Activated naive CD4-positive, alpha-beta T cell treated with Interleukin-2 at 50 U/mL for 16 hours (primary cell): ENCODE measurements at regions not wholly inside any gene's neighbourhood (a gene's known extent, or its start where the extent isn't known, plus 50 kb on each side); places are given as distances from the start of the nearest gene placed in this dataset.

Source experiments
- DNase-seq: peaks from one replicate; pipeline ENCODE4 v3.0.0-alpha.2; 2020

GRCh38 chr5:74576941-74577456 is 63.5 kb downstream of the ENC1 start:
- DNase-seq: no peak

- peak; percentile 47 for DNase-seq
These were observed 64.6 kb downstream of the ENC1 start for GRCh38 chr5:74575741-74576538.

GRCh38 chr5:74570250-74570649 is 70.3 kb downstream of the ENC1 start:
- no peak for DNase-seq

- DNase-seq: no peak
These were observed 73.0 kb downstream of the ENC1 start for GRCh38 chr5:74567411-74567995.

- no peak for DNase-seq
These were observed 78.4 kb downstream of the ENC1 start for GRCh38 chr5:74562122-74562521.

- DNase-seq: no peak
These were observed 80.3 kb downstream of the ENC1 start for GRCh38 chr5:74560245-74560644.

GRCh38 chr5:74556631-74557595 is 83.6 kb downstream of the ENC1 start:
- no peak for DNase-seq

- no peak for DNase-seq
These were observed 84.5 kb downstream of the ENC1 start for GRCh38 chr5:74556006-74556405.

GRCh38 chr5:74552101-74552500 is 88.4 kb downstream of the ENC1 start:
- no peak for DNase-seq

GRCh38 chr5:74550927-74551326 is 89.6 kb downstream of the ENC1 start:
- no peak for DNase-seq

GRCh38 chr5:74549384-74549783 is 91.1 kb downstream of the ENC1 start:
- DNase-seq: no peak

GRCh38 chr5:74546796-74547195 is 93.7 kb downstream of the ENC1 start:
- no peak for DNase-seq

GRCh38 chr5:74544811-74545210 is 95.7 kb downstream of the ENC1 start:
- no peak for DNase-seq

GRCh38 chr5:74543162-74543995 is 97.1 kb downstream of the ENC1 start:
- DNase-seq: no peak

GRCh38 chr5:74542482-74542881 is 98.0 kb downstream of the ENC1 start:
- no peak for DNase-seq

- no peak for DNase-seq
These were observed 99.1 kb downstream of the ENC1 start for GRCh38 chr5:74541381-74541781.

- no peak for DNase-seq
These were observed 99.9 kb downstream of the ENC1 start for GRCh38 chr5:74540622-74541021.

GRCh38 chr5:74539986-74540385 is 100.5 kb downstream of the ENC1 start:
- DNase-seq: no peak

- no peak for DNase-seq
These were observed 102.3 kb downstream of the ENC1 start for GRCh38 chr5:74538206-74538661.

GRCh38 chr5:74536658-74537057 is 103.9 kb downstream of the ENC1 start:
- DNase-seq: no peak

- DNase-seq: no peak
These were observed 104.6 kb downstream of the ENC1 start for GRCh38 chr5:74535926-74536325.
